IMR-90 (cell line): ENCODE measurements at regions not wholly inside any gene's neighbourhood (a gene's known extent, or its start where the extent isn't known, plus 50 kb on each side); places are given as distances from the start of the nearest gene placed in this dataset.

Experiments
- ATAC-seq: fragments of 200-7000 bp; cut with Tn5 transposase; 2 replicates; pipeline ENCODE4 v1.9.1; 2020; ENCODE audit warnings: low read depth, mild to moderate bottlenecking, moderate library complexity
- BruUV-seq: library from RNA; stranded (reverse); fragments of 400-500 nt; replicated peaks from 2 replicates; lab custom pipeline; 2021; lab: Mats Ljungman, UMichigan
- CTCF ChIA-PET: fragments of 300-600 bp; formaldehyde crosslinking; extraction: SDS; loops from one replicate; lab custom pipeline; 2021; ENCODE audit warnings: antibody characterized with exemption; lab: Yijun Ruan, JAX
- POLR2A ChIA-PET: fragments of 300-600 bp; sonication (Branson Sonifier 250); formaldehyde crosslinking; loops from one replicate; lab custom pipeline; 2022; ENCODE audit warnings: antibody characterized with exemption; ENCODE audit not compliant: unreplicated experiment; lab: Charles Lee
- DNase-seq: peaks from one replicate; pipeline ENCODE4 v3.0.0; 2013
- H2AFZ ChIP-seq: replicated peaks from 2 replicates; pipeline ENCODE3; 2013; ENCODE audit warnings: low read length, mild to moderate bottlenecking; ENCODE audit not compliant: poor library complexity
- H2AK5ac ChIP-seq: 2 replicates; pipeline ENCODE4 v1.6.1; 2013; ENCODE audit warnings: low read depth, low read length, inconsistent platforms
- H2AK9ac ChIP-seq: replicated peaks from 2 replicates; pipeline ENCODE3; 2013; ENCODE audit warnings: mild to moderate bottlenecking, low read depth, low read length, moderate library complexity; ENCODE audit not compliant: poor library complexity
- H2BK120ac ChIP-seq: 2 replicates; pipeline ENCODE4 v1.6.1; 2013; ENCODE audit warnings: low read depth, low read length, inconsistent platforms
- H2BK15ac ChIP-seq: 3 replicates; pipeline ENCODE4 v1.6.1; 2013; ENCODE audit warnings: low read depth, low read length, inconsistent platforms
- H2BK20ac ChIP-seq: 2 replicates; pipeline ENCODE4 v1.6.1; 2013; ENCODE audit warnings: low read depth, mild to moderate bottlenecking, inconsistent platforms, low read length, moderate library complexity
- H2BK5ac ChIP-seq: 2 replicates; pipeline ENCODE4 v1.6.1; 2013; ENCODE audit warnings: mild to moderate bottlenecking, low read depth, low read length, inconsistent platforms; ENCODE audit not compliant: poor library complexity, severe bottlenecking
- H3K14ac ChIP-seq: replicated peaks from 2 replicates; pipeline ENCODE4 v1.6.1; 2013; ENCODE audit warnings: low read depth, low read length, inconsistent platforms
- H3K18ac ChIP-seq: 2 replicates; pipeline ENCODE4 v1.6.1; 2013; ENCODE audit warnings: low read depth, low read length, control low read depth
- H3K23ac ChIP-seq: 2 replicates; pipeline ENCODE4 v1.6.1; 2013; ENCODE audit warnings: low read depth, low read length, inconsistent platforms
- H3K27ac ChIP-seq: 2 replicates; pipeline ENCODE4 v1.5.1; 2013; ENCODE audit warnings: mild to moderate bottlenecking, control low read depth, low read length; ENCODE audit not compliant: insufficient read depth
- H3K27me3 ChIP-seq: 2 replicates; pipeline ENCODE4 v1.6.1; 2013; ENCODE audit warnings: low read length; ENCODE audit not compliant: control insufficient read depth, insufficient read depth
- H3K36me3 ChIP-seq: 2 replicates; pipeline ENCODE4 v1.6.1; 2013; ENCODE audit warnings: low read length, mixed read lengths; ENCODE audit not compliant: control insufficient read depth, insufficient read depth
- H3K4ac ChIP-seq: 2 replicates; pipeline ENCODE4 v1.6.1; 2013; ENCODE audit warnings: low read depth, low read length, inconsistent platforms
- H3K4me1 ChIP-seq: 2 replicates; pipeline ENCODE4 v1.6.1; 2013; ENCODE audit warnings: low read length, mixed read lengths; ENCODE audit not compliant: control insufficient read depth, insufficient read depth
- H3K4me2 ChIP-seq: 2 replicates; pipeline ENCODE4 v1.6.1; 2013; ENCODE audit warnings: low read depth, mild to moderate bottlenecking, control low read depth, low read length, moderate library complexity
- H3K4me3 ChIP-seq: 2 replicates; pipeline ENCODE4 v1.5.1; 2013; ENCODE audit warnings: low read depth, mild to moderate bottlenecking, control low read depth, low read length, moderate library complexity; ENCODE audit not compliant: insufficient read depth
- H3K56ac ChIP-seq: 2 replicates; pipeline ENCODE4 v1.6.1; 2013; ENCODE audit warnings: low read length, inconsistent platforms; ENCODE audit not compliant: insufficient read depth; ENCODE audit errors: extremely low read depth
- H3K79me1 ChIP-seq, 2 experiments: 2 replicates each; pipeline ENCODE4 v1.6.1; 2013; ENCODE audit warnings: low read length in 2 of 2, inconsistent platforms in 1 of 2, low read depth in 1 of 2
- H3K9ac ChIP-seq: 2 replicates; pipeline ENCODE4 v1.6.1; 2013; ENCODE audit warnings: low read depth, low read length, control low read depth
- H3K9me1 ChIP-seq: 2 replicates; pipeline ENCODE4 v1.6.1; 2013; ENCODE audit warnings: low read length, inconsistent platforms; ENCODE audit not compliant: insufficient read depth
- H3K9me3 ChIP-seq: 2 replicates; pipeline ENCODE4 v1.6.1; 2013; ENCODE audit warnings: low read length; ENCODE audit not compliant: control insufficient read depth, insufficient read depth
- H4K20me1 ChIP-seq: 2 replicates; pipeline ENCODE4 v1.6.1; 2013; ENCODE audit warnings: low read length, inconsistent platforms; ENCODE audit not compliant: insufficient read depth
- H4K5ac ChIP-seq: 2 replicates; pipeline ENCODE4 v1.6.1; 2013; ENCODE audit warnings: mild to moderate bottlenecking, low read depth, low read length, control low read depth
- H4K8ac ChIP-seq, 2 experiments: 2 replicates each; pipeline ENCODE4 v1.6.1; 2013; ENCODE audit warnings: low read depth in 2 of 2, low read length in 2 of 2, control low read depth in 1 of 2, inconsistent platforms in 1 of 2
- H4K91ac ChIP-seq: 2 replicates; pipeline ENCODE4 v1.6.1; 2013; ENCODE audit warnings: low read depth, low read length, inconsistent platforms; ENCODE audit not compliant: insufficient read depth
- BHLHE40 ChIP-seq: fragments of 150-350 bp; IDR thresholded peaks from 2 replicates; pipeline ENCODE4 v1.6.1; 2016; ENCODE audit warnings: mild to moderate bottlenecking, low read depth, low read length
- CEBPB ChIP-seq: IDR thresholded peaks from 2 replicates; pipeline ENCODE4 v1.6.1; 2012; ENCODE audit warnings: low read depth, low read length, improper control_type of control experiment
- CHD1 ChIP-seq: IDR thresholded peaks from 2 replicates; pipeline ENCODE4 v1.6.1; 2012; ENCODE audit warnings: low read depth, low read length, improper control_type of control experiment
- FOS ChIP-seq: fragments of 150-350 bp; IDR thresholded peaks from 2 replicates; pipeline ENCODE4 v1.6.1; 2016; ENCODE audit warnings: low read depth, low read length
- MAFK ChIP-seq: IDR thresholded peaks from 2 replicates; pipeline ENCODE4 v1.6.1; 2012; ENCODE audit warnings: low read depth, low read length, improper control_type of control experiment
- MAZ ChIP-seq: IDR thresholded peaks from 2 replicates; pipeline ENCODE4 v1.6.1; 2012; ENCODE audit warnings: low read depth, mild to moderate bottlenecking, low read length, improper control_type of control experiment, moderate library complexity, borderline replicate concordance
- MXI1 ChIP-seq: IDR thresholded peaks from 2 replicates; pipeline ENCODE4 v1.6.1; 2012; ENCODE audit warnings: low read depth, mild to moderate bottlenecking, low read length, moderate library complexity, borderline replicate concordance
- NFE2L2 ChIP-seq: fragments of 150-350 bp; IDR thresholded peaks from 2 replicates; pipeline ENCODE4 v1.6.1; 2016; ENCODE audit warnings: low read depth, mild to moderate bottlenecking, low read length
- POLR2A ChIP-seq: IDR thresholded peaks from 2 replicates; pipeline ENCODE4 v1.6.1; 2012; ENCODE audit warnings: mild to moderate bottlenecking, low read depth, low read length
- RAD21 ChIP-seq: IDR thresholded peaks from 2 replicates; pipeline ENCODE4 v1.6.1; 2012; ENCODE audit warnings: low read length, improper control_type of control experiment
- RCOR1 ChIP-seq: IDR thresholded peaks from 2 replicates; pipeline ENCODE4 v1.6.1; 2012; ENCODE audit warnings: mild to moderate bottlenecking, low read length, improper control_type of control experiment; ENCODE audit not compliant: insufficient replicate concordance
- RFX5 ChIP-seq: IDR thresholded peaks from 2 replicates; pipeline ENCODE4 v1.8.0; 2012; ENCODE audit warnings: low read depth, mild to moderate bottlenecking, low read length, moderate library complexity
- SMC3 ChIP-seq: fragments of 150-350 bp; IDR thresholded peaks from 2 replicates; pipeline ENCODE4 v1.6.1; 2016; ENCODE audit warnings: low read depth, mild to moderate bottlenecking, antibody characterized with exemption, low read length, moderate library complexity
- USF2 ChIP-seq: fragments of 150-350 bp; IDR thresholded peaks from 2 replicates; pipeline ENCODE4 v1.6.1; 2017; ENCODE audit warnings: mild to moderate bottlenecking, antibody characterized with exemption, low read length, low read depth
- WGBS, 2 experiments: methylation state at CpG; one replicate each; pipeline versions ENCODE4 v1.1.5 to v1.1.7; 2013; ENCODE audit warnings: missing lambda C conversion rate in 2 of 2; ENCODE audit not compliant: insufficient read length in 1 of 2; ENCODE audit errors: extremely low coverage in 2 of 2; 5-methylcytosine and 5-hydroxymethylcytosine counted together
- dilution Hi-C: fragments of 300-500 bp; cut with HindIII; formaldehyde crosslinking; loops from one replicate; pipeline ENCODE4 v1.14.3; 2018; ENCODE audit warnings: low sequenced_read_pairs; ENCODE audit not compliant: unreplicated experiment
- in situ Hi-C: fragments of 300-500 bp; cut with MboI; formaldehyde crosslinking; loops from 3 replicates; pipeline ENCODE4 v1.14.3; 2019; ENCODE audit warnings: low sequenced_read_pairs, inconsistent platforms, mixed read lengths
- intact Hi-C: fragments of 100-400 bp; cut with micrococcal nuclease; formaldehyde crosslinking; loops from 2 replicates; pipeline ENCODE4 v1.10.0; 2022
- TF ChIP-seq, protein P1 (sequence below): conservative IDR thresholded peaks from 2 replicates; pipeline ENCODE4 v1.5.1; 2012; ENCODE audit warnings: mild to moderate bottlenecking, low read depth, low read length, improper control_type of control experiment
- TF ChIP-seq, protein P2 (sequence below): fragments of 150-350 bp; IDR thresholded peaks from 2 replicates; pipeline ENCODE4 v1.6.1; 2016; ENCODE audit warnings: low read depth, mild to moderate bottlenecking, low read length, moderate library complexity, borderline replicate concordance

DNA sequence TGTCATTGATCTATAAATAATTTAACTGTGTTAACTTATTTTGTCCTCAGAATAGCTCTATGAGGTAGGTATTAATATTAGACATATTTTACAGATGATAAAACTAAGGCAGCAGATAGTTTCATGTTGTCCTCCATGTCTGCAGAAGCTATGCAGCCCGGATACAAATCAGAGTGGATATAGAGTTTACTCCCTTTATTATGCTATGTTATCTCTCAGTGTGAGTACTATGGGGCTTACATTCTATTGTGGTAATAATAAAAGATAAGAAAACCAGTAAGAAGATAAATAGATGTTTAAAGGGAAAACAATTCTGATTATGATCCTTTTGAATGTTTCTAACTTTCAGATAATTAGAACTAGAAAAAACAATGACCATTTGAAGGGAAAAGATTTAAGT lies 979.8 kb upstream of the CITED2 start:
- ChIA-PET POLR2A (no interaction called here), CTCF (no interaction called here)
- dilution Hi-C loops = no loop called here
- Histone ChIP-seq H2AK9ac (no peak overlapping the region), H3K9me3 (no peaks in the 10 kb centered on the region), H2BK20ac (no peak overlapping the region), H3K27ac (no peak overlapping the region), H3K14ac (no peak overlapping the region), H3K4me3 (no peak overlapping the region), H3K4me1 (no peaks in the 10 kb centered on the region), H4K5ac (no peak overlapping the region), H4K20me1 (no peaks in the 10 kb centered on the region), H3K27me3 (no peaks in the 10 kb centered on the region), H4K8ac (no peak overlapping the region), H3K79me1 (no peaks in the 10 kb centered on the region), H3K9me1 (no peaks in the 10 kb centered on the region), H2BK15ac (no peak overlapping the region), H3K9ac (no peak overlapping the region), H3K56ac (no peak overlapping the region), H2AFZ (no peak overlapping the region), H2BK120ac (no peak overlapping the region), H3K23ac (no peak overlapping the region), H2BK5ac (no peak overlapping the region), H3K36me3 (no peaks in the 10 kb centered on the region), H2AK5ac (no peak overlapping the region), H3K4me2 (no peak overlapping the region), H3K18ac (no peak overlapping the region), H3K4ac (no peak overlapping the region), H4K91ac (no peak overlapping the region)
- TF ChIP-seq FOS (no peak), MXI1 (no peak), RCOR1 (no peak), RFX5 (no peak), MAFK (no peak), RAD21 (no peak), SMC3 (no peak), NFE2L2 (no peak), POLR2A (no peak), BHLHE40 (no peak), USF2 (no peak), CHD1 (no peak), CEBPB (no peak), MAZ (no peak)
- TF ChIP-seq, protein P1, sequence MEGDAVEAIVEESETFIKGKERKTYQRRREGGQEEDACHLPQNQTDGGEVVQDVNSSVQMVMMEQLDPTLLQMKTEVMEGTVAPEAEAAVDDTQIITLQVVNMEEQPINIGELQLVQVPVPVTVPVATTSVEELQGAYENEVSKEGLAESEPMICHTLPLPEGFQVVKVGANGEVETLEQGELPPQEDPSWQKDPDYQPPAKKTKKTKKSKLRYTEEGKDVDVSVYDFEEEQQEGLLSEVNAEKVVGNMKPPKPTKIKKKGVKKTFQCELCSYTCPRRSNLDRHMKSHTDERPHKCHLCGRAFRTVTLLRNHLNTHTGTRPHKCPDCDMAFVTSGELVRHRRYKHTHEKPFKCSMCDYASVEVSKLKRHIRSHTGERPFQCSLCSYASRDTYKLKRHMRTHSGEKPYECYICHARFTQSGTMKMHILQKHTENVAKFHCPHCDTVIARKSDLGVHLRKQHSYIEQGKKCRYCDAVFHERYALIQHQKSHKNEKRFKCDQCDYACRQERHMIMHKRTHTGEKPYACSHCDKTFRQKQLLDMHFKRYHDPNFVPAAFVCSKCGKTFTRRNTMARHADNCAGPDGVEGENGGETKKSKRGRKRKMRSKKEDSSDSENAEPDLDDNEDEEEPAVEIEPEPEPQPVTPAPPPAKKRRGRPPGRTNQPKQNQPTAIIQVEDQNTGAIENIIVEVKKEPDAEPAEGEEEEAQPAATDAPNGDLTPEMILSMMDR = no peak
- TF ChIP-seq, protein P2, sequence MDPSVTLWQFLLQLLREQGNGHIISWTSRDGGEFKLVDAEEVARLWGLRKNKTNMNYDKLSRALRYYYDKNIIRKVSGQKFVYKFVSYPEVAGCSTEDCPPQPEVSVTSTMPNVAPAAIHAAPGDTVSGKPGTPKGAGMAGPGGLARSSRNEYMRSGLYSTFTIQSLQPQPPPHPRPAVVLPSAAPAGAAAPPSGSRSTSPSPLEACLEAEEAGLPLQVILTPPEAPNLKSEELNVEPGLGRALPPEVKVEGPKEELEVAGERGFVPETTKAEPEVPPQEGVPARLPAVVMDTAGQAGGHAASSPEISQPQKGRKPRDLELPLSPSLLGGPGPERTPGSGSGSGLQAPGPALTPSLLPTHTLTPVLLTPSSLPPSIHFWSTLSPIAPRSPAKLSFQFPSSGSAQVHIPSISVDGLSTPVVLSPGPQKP = no peak
- in situ Hi-C loops = no loop called here
- no CpG with 5 or more reads among the region's 1 CpG for WGBS, 2 experiments
- no TSS peak for BruUV-seq
- intact Hi-C loops = no loop called here
- no peak for ATAC-seq
- DNase-seq = no peak
